SH-SY5Y (cell line): ENCODE measurements at regions not wholly inside any gene's neighbourhood (a gene's known extent, or its start where the extent isn't known, plus 50 kb on each side); places are given as distances from the start of the nearest gene placed in this dataset.

Source experiments
- GATA2 ChIP-seq: IDR thresholded peaks from 2 replicates; pipeline ENCODE4 v1.6.1; 2011; ENCODE audit warnings: mild to moderate bottlenecking, low read depth, low read length
- GATA3 ChIP-seq: IDR thresholded peaks from 2 replicates; pipeline ENCODE4 v1.6.1; 2011; ENCODE audit warnings: low read depth, mild to moderate bottlenecking, low read length, moderate library complexity

GRCh38 chr3:106423321-106424225, 554.8 kb upstream of the CBLB start:
- no peak for TF ChIP-seq GATA2
- no peak for TF ChIP-seq GATA3
